K562 (cell line): ENCODE measurements at regions not wholly inside any gene's neighbourhood (a gene's known extent, or its start where the extent isn't known, plus 50 kb on each side); places are given as distances from the start of the nearest gene placed in this dataset.

ENCODE experiments used
- ATAC-seq: fragments of 200-7000 bp; cut with Tn5 transposase; 3 replicates; pipeline ENCODE4 v1.9.1; 2020; ENCODE audit warnings: moderate library complexity
- BruUV-seq: library from RNA; stranded (reverse); fragments of 400-500 nt; replicated peaks from 2 replicates; lab custom pipeline; 2021; lab: Mats Ljungman, UMichigan
- CTCF ChIA-PET: fragments of 300-600 bp; formaldehyde crosslinking; extraction: SDS; loops from one replicate; lab custom pipeline; 2021; ENCODE audit warnings: low intra/inter-chr PET ratio; lab: Yijun Ruan, JAX
- POLR2A ChIA-PET: fragments of 300-600, 350-650 bp; sonication (Branson Sonifier 250); formaldehyde crosslinking; extraction: SDS; loops from one replicate; lab custom pipeline; 2021; ENCODE audit warnings: antibody characterized with exemption, inconsistent platforms; lab: Yijun Ruan, JAX
- DNase-seq, 4 experiments: peaks; one replicate each; pipeline versions ENCODE4 v3.0.0 to v3.0.0-alpha.2; 2011 to 2018; ENCODE audit warnings: low spot score in 3 of 4, mixed read lengths in 3 of 4; ENCODE audit errors: extremely low read depth in 1 of 4
- FAIRE-seq: peaks from 2 replicates; lab custom pipeline; 2011; peaks lifted over from hg19 to GRCh38; lab: Jason Lieb, UNC
- H2AFZ ChIP-seq: 2 replicates; pipeline ENCODE4 v1.6.0; 2011; ENCODE audit warnings: low read depth, low read length, control low read depth, inconsistent platforms
- H3K27ac ChIP-seq: fragments of 200-600 bp; 3 replicates; pipeline ENCODE4 v1.8.0; 2011; ENCODE audit warnings: low read depth, mild to moderate bottlenecking, control low read depth, inconsistent platforms, low read length, moderate library complexity, mixed read lengths; ENCODE audit errors: extremely low read depth
- H3K27me3 ChIP-seq, 2 experiments: fragments of 300-600 bp in 1 of 2; 2 replicates in 1 of 2; 3 replicates in 1 of 2; pipeline versions ENCODE4 v1.6.0 to v1.8.0; 2011; ENCODE audit warnings: inconsistent platforms in 2 of 2, low read length in 2 of 2, mild to moderate bottlenecking in 1 of 2, mixed read lengths in 1 of 2, moderate library complexity in 1 of 2; ENCODE audit not compliant: control insufficient read depth in 2 of 2, insufficient read depth in 2 of 2
- H3K36me3 ChIP-seq: fragments of 300-600 bp; 3 replicates; pipeline ENCODE4 v1.8.0; 2011; ENCODE audit warnings: mild to moderate bottlenecking, low read length, inconsistent platforms; ENCODE audit not compliant: control insufficient read depth, insufficient read depth
- H3K4me1 ChIP-seq, 2 experiments: fragments of 200-600 bp in 1 of 2; replicated peaks in 1 of 2; 2 replicates in 1 of 2; 3 replicates in 1 of 2; pipeline versions ENCODE4 v1.5.1 to v1.8.0; 2011; ENCODE audit warnings: inconsistent platforms in 2 of 2, low read length in 2 of 2, mild to moderate bottlenecking in 1 of 2, mixed read lengths in 1 of 2, moderate library complexity in 1 of 2; ENCODE audit not compliant: control insufficient read depth in 2 of 2, insufficient read depth in 2 of 2
- H3K4me2 ChIP-seq: 2 replicates; pipeline ENCODE4 v1.6.1; 2011; ENCODE audit warnings: low read length, control low read depth, inconsistent platforms, mixed read lengths; ENCODE audit not compliant: insufficient read depth
- H3K4me3 ChIP-seq: fragments of 200-600 bp; sonication (generic), shearing (Covaris generic); 2 replicates; pipeline ENCODE4 v1.5.1; 2016; ENCODE audit warnings: control low read depth, inconsistent platforms
- H3K79me2 ChIP-seq: fragments of 200-600 bp; 3 replicates; pipeline ENCODE4 v1.8.0; 2011; ENCODE audit warnings: low read length, inconsistent platforms; ENCODE audit not compliant: control insufficient read depth, insufficient read depth
- H3K9ac ChIP-seq, 2 experiments: 2 replicates each; pipeline versions ENCODE4 v1.6.0 to v1.6.1; 2011; ENCODE audit warnings: low read depth in 2 of 2, low read length in 2 of 2, control low read depth in 1 of 2, inconsistent platforms in 1 of 2, mild to moderate bottlenecking in 1 of 2, mixed read lengths in 1 of 2; ENCODE audit not compliant: insufficient read depth in 1 of 2
- H3K9me1 ChIP-seq: one replicate; pipeline ENCODE4 v1.6.0; 2011; ENCODE audit warnings: inconsistent platforms, mild to moderate bottlenecking, low read length, moderate library complexity; ENCODE audit not compliant: control insufficient read depth, insufficient read depth
- H3K9me3 ChIP-seq: replicated peaks from 2 replicates; pipeline ENCODE4 v1.5.1; 2011; ENCODE audit warnings: low read depth, low read length, inconsistent platforms; ENCODE audit not compliant: control insufficient read depth, insufficient read depth
- H4K20me1 ChIP-seq: replicated peaks from 2 replicates; pipeline ENCODE4 v1.6.1; 2011; ENCODE audit warnings: low read length, inconsistent platforms, mixed read lengths; ENCODE audit not compliant: control insufficient read depth, insufficient read depth
- CTBP1 ChIP-seq: fragments of 450-650 bp; IDR thresholded peaks from 2 replicates; pipeline ENCODE4 v1.6.1; 2016; ENCODE audit warnings: borderline replicate concordance
- HDAC6 ChIP-seq: IDR thresholded peaks from 2 replicates; pipeline ENCODE4 v1.6.1; 2012; ENCODE audit warnings: low read depth, mild to moderate bottlenecking, control low read depth, inconsistent platforms, low read length, moderate library complexity
- NR2C1 ChIP-seq, 2 experiments: fragments of 450-650 bp; IDR thresholded peaks; 2 replicates each; pipeline ENCODE4 v1.6.1; 2017; ENCODE audit warnings: mild to moderate bottlenecking in 2 of 2, antibody characterized with exemption in 1 of 2, inconsistent platforms in 1 of 2, missing compliant biosample characterization in 1 of 2, missing genetic modification characterization in 1 of 2
- SNRNP70 ChIP-seq: fragments of 200-400 bp; formaldehyde crosslinking; optimal IDR thresholded peaks from 2 replicates; pipeline ENCODE3; 2017; ENCODE audit warnings: low read depth, low read length
- TEAD1 ChIP-seq, 2 experiments: fragments of 450-650 bp in 1 of 2; sonication (generic) in 1 of 2; formaldehyde crosslinking; IDR thresholded peaks; 2 replicates each; pipeline versions ENCODE4 v1.4.0 to v1.8.0; 2020 to 2022; ENCODE audit warnings: mild to moderate bottlenecking in 2 of 2, missing genetic modification reagents in 1 of 2
- ZBED1 ChIP-seq: IDR thresholded peaks from 2 replicates; pipeline ENCODE4 v1.6.1; 2014
- ZNF384 ChIP-seq: IDR thresholded peaks from 2 replicates; pipeline ENCODE4 v1.6.1; 2012; ENCODE audit warnings: low read depth, low read length, improper control_type of control experiment
- WGBS: fragments of 100-300 bp; shearing (Covaris generic); methylation state at CpG from one replicate; pipeline ENCODE4 v1.1.6; 2016; ENCODE audit warnings: low coverage, mixed read lengths; ENCODE audit not compliant: insufficient coverage; ENCODE audit errors: missing lambda C conversion rate; 5-methylcytosine and 5-hydroxymethylcytosine counted together
- in situ Hi-C: fragments of 300-500 bp; cut with MboI; formaldehyde crosslinking; loops from 4 replicates; pipeline ENCODE4 v1.15.0; 2018; ENCODE audit warnings: inconsistent platforms, mixed read lengths
- intact Hi-C: fragments of 100-400 bp; cut with micrococcal nuclease; formaldehyde crosslinking; loops from 2 replicates; pipeline ENCODE4 v1.14.2; 2022
- TF ChIP-seq, protein P1 (sequence below): sonication (generic); formaldehyde crosslinking; IDR thresholded peaks from 2 replicates; pipeline ENCODE4 v1.8.1; 2022; ENCODE audit warnings: missing genetic modification reagents
- TF ChIP-seq, protein P2 (sequence below): fragments of 250-450 bp; sonication (Bioruptor Pico); IDR thresholded peaks from 2 replicates; pipeline ENCODE4 v1.4.0; 2020; ENCODE audit warnings: mild to moderate bottlenecking, moderate library complexity

DNA sequence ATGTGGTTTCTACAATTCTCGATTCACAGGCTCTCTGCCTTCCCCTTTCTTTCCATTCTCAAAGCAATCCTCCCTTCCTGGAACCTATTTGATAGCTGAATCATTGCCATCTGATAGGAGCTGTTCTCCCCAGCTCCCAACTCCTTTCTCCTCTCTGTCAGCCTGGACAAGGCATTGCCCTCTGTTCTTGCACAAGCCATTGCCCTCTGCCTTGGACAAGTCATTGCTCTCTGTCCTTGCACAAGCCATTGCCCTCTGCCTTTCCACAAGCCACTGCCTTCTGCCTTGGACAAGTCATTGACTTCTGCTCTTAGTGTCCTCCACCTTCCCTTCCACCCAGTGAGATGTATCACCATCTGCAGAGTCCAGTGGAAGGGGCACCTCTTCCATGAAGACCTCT, 256.1 kb upstream of the STS start:
- no peak for FAIRE-seq
- BruUV-seq, result no TSS peak
- TF ChIP-seq TEAD1 (CRISPR knock-in tag; IDR thresholded peaks at IDR 0.05) (no peak), ZNF384 (no peak), NR2C1 (IDR thresholded peaks at IDR 0.05) (no peak), NR2C1 (tag; IDR thresholded peaks at IDR 0.05) (no peak), ZBED1 (no peak), CTBP1 (no peak), SNRNP70 (no peak), HDAC6 (no peak)
- TF ChIP-seq, protein P1, sequence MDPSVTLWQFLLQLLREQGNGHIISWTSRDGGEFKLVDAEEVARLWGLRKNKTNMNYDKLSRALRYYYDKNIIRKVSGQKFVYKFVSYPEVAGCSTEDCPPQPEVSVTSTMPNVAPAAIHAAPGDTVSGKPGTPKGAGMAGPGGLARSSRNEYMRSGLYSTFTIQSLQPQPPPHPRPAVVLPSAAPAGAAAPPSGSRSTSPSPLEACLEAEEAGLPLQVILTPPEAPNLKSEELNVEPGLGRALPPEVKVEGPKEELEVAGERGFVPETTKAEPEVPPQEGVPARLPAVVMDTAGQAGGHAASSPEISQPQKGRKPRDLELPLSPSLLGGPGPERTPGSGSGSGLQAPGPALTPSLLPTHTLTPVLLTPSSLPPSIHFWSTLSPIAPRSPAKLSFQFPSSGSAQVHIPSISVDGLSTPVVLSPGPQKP (CRISPR knock-in tag), result no peak
- TF ChIP-seq, protein P2, sequence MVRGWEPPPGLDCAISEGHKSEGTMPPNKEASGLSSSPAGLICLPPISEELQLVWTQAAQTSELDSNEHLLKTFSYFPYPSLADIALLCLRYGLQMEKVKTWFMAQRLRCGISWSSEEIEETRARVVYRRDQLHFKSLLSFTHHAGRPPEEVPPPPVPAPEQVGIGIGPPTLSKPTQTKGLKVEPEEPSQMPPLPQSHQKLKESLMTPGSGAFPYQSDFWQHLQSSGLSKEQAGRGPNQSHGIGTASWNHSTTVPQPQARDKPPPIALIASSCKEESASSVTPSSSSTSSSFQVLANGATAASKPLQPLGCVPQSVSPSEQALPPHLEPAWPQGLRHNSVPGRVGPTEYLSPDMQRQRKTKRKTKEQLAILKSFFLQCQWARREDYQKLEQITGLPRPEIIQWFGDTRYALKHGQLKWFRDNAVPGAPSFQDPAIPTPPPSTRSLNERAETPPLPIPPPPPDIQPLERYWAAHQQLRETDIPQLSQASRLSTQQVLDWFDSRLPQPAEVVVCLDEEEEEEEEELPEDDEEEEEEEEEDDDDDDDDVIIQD (CRISPR knock-in tag), result no peak
- TF ChIP-seq, all 486 proteins: peak for 0
- DNase-seq (no peak), ATAC-seq (no peak)
- POLR2A ChIA-PET, result no interaction called here
- no CpG with 5 or more reads among the region's 1 CpG for WGBS
- Histone ChIP-seq H3K4me2 (no peak overlapping the region), H3K27ac (no peak overlapping the region), H2AFZ (no peak overlapping the region), H3K27me3 (no peaks in the 10 kb centered on the region), H3K36me3 (no peaks in the 10 kb centered on the region), H3K9me3 (no peaks in the 10 kb centered on the region), H3K9me1 (no peaks in the 10 kb centered on the region), H3K79me2 (no peaks in the 10 kb centered on the region), H3K4me1 (no peaks in the 10 kb centered on the region), H3K9ac (no peak overlapping the region), H4K20me1 (no peaks in the 10 kb centered on the region), H3K4me3 (no peak overlapping the region)
- in situ Hi-C loops, result no loop called here
- intact Hi-C loops, result no loop called here
- CTCF ChIA-PET, result no interaction called here
